MCF 10A (cell line): ENCODE measurements at regions not wholly inside any gene's neighbourhood (a gene's known extent, or its start where the extent isn't known, plus 50 kb on each side); places are given as distances from the start of the nearest gene placed in this dataset.
"Not testable (repeated sequence)": the region's sequence is repeated elsewhere in the genome, so short reads cannot be mapped to it uniquely, and the experiment has no call there.

ENCODE experiments used
- BruUV-seq: library from RNA; stranded (reverse); fragments of 400-500 nt; replicated peaks from 2 replicates; lab custom pipeline; 2021; lab: Mats Ljungman, UMichigan
- CTCF ChIA-PET: fragments of 300-600 bp; sonication (Branson Sonifier 250); formaldehyde crosslinking; extraction: SDS; loops from one replicate; lab custom pipeline; 2021; ENCODE audit warnings: antibody characterized with exemption, inconsistent platforms; lab: Yijun Ruan, JAX
- POLR2A ChIA-PET: fragments of 300-600, 350-650 bp; sonication (Branson Sonifier 250); formaldehyde crosslinking; extraction: SDS; loops from one replicate; lab custom pipeline; 2020; ENCODE audit warnings: antibody characterized with exemption, inconsistent platforms; lab: Yijun Ruan, JAX
- DNase-seq: peaks from one replicate; pipeline ENCODE4 v3.0.0-alpha.2; 2018; ENCODE audit not compliant: unreplicated experiment
- H3K27ac Mint-ChIP-seq: one replicate; pipeline ENCODE4 v1.8.0; 2022; ENCODE audit warnings: mild to moderate bottlenecking, low read depth, mixed read lengths; ENCODE audit not compliant: unreplicated experiment
- H3K27me3 Mint-ChIP-seq: one replicate; pipeline ENCODE4 v1.8.0; 2022; ENCODE audit warnings: mixed read lengths; ENCODE audit not compliant: insufficient read depth, unreplicated experiment
- H3K36me3 Mint-ChIP-seq: one replicate; pipeline ENCODE4 v1.8.0; 2022; ENCODE audit warnings: mild to moderate bottlenecking, moderate library complexity, mixed read lengths; ENCODE audit not compliant: insufficient read depth, unreplicated experiment
- H3K4me1 Mint-ChIP-seq: one replicate; pipeline ENCODE4 v1.8.0; 2022; ENCODE audit warnings: mixed read lengths; ENCODE audit not compliant: insufficient read depth, unreplicated experiment
- H3K4me3 Mint-ChIP-seq: one replicate; pipeline ENCODE4 v1.8.0; 2022; ENCODE audit warnings: mild to moderate bottlenecking, moderate library complexity, mixed read lengths; ENCODE audit not compliant: unreplicated experiment
- H3K9me3 Mint-ChIP-seq: one replicate; pipeline ENCODE4 v1.8.0; 2022; ENCODE audit warnings: mixed read lengths; ENCODE audit not compliant: unreplicated experiment
- CTCF ChIP-seq: fragments of 200-600 bp; IDR thresholded peaks from one replicate; pipeline ENCODE4 v1.8.0; 2022; ENCODE audit warnings: antibody characterized with exemption, mild to moderate bottlenecking; ENCODE audit not compliant: unreplicated experiment
- intact Hi-C: fragments of 100-400 bp; cut with micrococcal nuclease; formaldehyde crosslinking; loops from 2 replicates; pipeline ENCODE4 v1.14.1; 2022

GRCh38 chr2:207437524-207438143, 92.1 kb upstream of the CREB1 start:
- ChIA-PET CTCF (interaction anchor here (0.5 kb wide), 1 partner anchor 272 kb away, joined by 4 read pairs; no protein-coding TSS in a partner anchor), POLR2A (no interaction called here)
- no peak for DNase-seq
- H3K27ac Mint-ChIP-seq: no peak overlapping the region
- intact Hi-C loops: no loop called here
- no peak for TF ChIP-seq CTCF
- H3K4me3 Mint-ChIP-seq: no peak overlapping the region
- no TSS peak for BruUV-seq
- H3K36me3 Mint-ChIP-seq: no peaks in the 10 kb centered on the region
- no peaks in the 10 kb centered on the region for H3K27me3 Mint-ChIP-seq
- H3K4me1 Mint-ChIP-seq: peaks cover 7% of the 10 kb centered on the region
- H3K9me3 Mint-ChIP-seq: no peaks in the 10 kb centered on the region

GRCh38 chr2:207438414-207439126, 91.2 kb upstream of the CREB1 start:
- CTCF ChIA-PET: interaction anchor here (0.7 kb wide), 1 partner anchor 83 kb away, joined by 3 read pairs; no protein-coding TSS in a partner anchor
- Mint-ChIP-seq H3K27ac (no peak overlapping the region), H3K9me3 (no peaks in the 10 kb centered on the region), H3K4me1 (peaks cover 7% of the 10 kb centered on the region), H3K36me3 (no peaks in the 10 kb centered on the region), H3K27me3 (no peaks in the 10 kb centered on the region), H3K4me3 (no peak overlapping the region)
- no peak for TF ChIP-seq CTCF
- POLR2A ChIA-PET: no interaction called here
- DNase-seq: no peak
- no TSS peak for BruUV-seq
- intact Hi-C loops: no loop called here

GRCh38 chr2:207439881-207440280, 89.9 kb upstream of the CREB1 start:
- CTCF ChIA-PET: interaction anchor here (0.8 kb wide), 1 partner anchor 33 kb away, joined by 3 read pairs; no protein-coding TSS in a partner anchor
- H3K4me1 Mint-ChIP-seq, DNase-seq, H3K4me3 Mint-ChIP-seq, BruUV-seq, H3K27ac Mint-ChIP-seq, H3K9me3 Mint-ChIP-seq, intact Hi-C loops, H3K36me3 Mint-ChIP-seq, H3K27me3 Mint-ChIP-seq: not testable (repeated sequence)
- POLR2A ChIA-PET: interaction anchor here (0.6 kb wide), 1 partner anchor 308 kb away, joined by 3 read pairs; no protein-coding TSS in a partner anchor

- no peaks in the 10 kb centered on the region for H3K9me3 Mint-ChIP-seq
- no peaks in the 10 kb centered on the region for H3K36me3 Mint-ChIP-seq
- no peaks in the 10 kb centered on the region for H3K27me3 Mint-ChIP-seq
- no peak for TF ChIP-seq CTCF
- BruUV-seq: no TSS peak
- peaks cover 6% of the 10 kb centered on the region for H3K4me1 Mint-ChIP-seq
- H3K4me3 Mint-ChIP-seq: no peak overlapping the region
- no peak for DNase-seq
- peak overlapping the region; percentile 21 for H3K27ac Mint-ChIP-seq
- intact Hi-C loops: no loop called here
- POLR2A ChIA-PET: no interaction called here
- CTCF ChIA-PET: no interaction called here
These were observed 85.0 kb upstream of the CREB1 start for GRCh38 chr2:207444756-207445155.
